Endometrium (tissue), 2 donors: ENCODE measurements at regions not wholly inside any gene's neighbourhood (a gene's known extent, or its start where the extent isn't known, plus 50 kb on each side); places are given as distances from the start of the nearest gene placed in this dataset.

Source experiments
- FAIRE-seq: peaks from 2 replicates; lab custom pipeline; 2012; peaks lifted over from hg19 to GRCh38; lab: Jason Lieb, UNC
- donor health status: control.
- donor health status: control.

DNA sequence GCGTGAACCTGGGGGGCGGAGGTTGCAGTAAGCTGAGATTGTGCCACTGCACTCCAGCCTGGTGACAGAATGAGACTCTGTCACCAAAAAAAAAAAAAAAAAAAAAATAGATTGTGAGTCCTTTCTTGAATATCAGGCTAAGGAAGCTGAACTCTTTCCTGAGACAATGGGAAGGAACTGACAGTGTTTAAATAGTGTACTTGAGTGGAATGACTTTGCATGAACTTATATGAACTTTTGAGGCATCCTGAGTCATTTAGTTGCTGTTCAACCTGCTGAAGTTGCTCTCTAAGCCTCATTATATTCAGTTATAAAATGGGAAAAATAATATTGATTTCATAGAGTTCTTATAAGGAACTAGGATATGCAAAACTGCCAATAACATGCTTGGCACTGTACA, 79.3 kb upstream of the LIMCH1 start:
- no peak for FAIRE-seq

DNA sequence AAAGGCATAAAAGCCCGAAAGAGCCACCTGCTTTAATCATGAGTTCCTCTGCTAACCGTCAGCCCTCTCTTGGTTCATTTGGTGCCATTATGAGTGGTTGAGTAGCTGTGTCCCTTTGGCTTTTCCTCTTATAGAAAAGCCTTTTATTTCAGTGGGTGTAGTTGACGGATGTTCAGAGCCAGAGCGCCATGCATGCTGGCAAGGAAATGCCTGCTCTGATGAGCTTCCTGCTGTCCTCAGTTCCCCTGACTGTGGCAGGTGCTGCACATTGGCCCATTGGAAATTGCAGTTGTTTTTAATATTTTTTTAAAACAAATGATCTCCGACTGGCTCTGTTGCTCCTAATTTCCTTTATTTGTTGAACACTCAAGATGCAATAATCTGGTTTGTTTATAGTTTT, 77.3 kb upstream of the LIMCH1 start:
- no peak for FAIRE-seq

DNA sequence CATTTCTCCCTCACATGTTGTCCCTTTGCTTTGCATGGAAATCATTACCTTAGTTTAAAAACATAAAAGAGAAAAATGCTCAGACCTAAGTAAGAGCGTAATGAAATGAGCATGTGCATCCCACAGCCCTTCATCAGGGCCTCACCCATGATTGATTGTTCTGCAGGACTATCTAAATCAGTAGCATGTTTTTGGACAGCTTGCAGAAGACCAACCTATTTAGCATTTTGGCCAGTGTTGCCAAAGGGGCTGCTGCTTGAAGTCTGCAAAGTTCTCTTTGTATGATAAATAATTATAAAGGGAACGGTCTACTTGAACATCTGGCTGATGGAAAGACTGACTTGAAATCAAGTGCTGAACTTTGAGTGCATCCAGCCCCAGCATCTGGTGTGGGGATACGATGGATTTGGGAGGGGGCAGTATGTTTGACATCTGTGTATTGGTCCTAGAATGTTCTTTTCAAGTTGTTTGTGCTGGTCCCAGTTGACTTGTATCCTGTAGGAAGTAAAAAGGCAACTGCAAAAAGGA, 76.1 kb upstream of the LIMCH1 start:
- no peak for FAIRE-seq

DNA sequence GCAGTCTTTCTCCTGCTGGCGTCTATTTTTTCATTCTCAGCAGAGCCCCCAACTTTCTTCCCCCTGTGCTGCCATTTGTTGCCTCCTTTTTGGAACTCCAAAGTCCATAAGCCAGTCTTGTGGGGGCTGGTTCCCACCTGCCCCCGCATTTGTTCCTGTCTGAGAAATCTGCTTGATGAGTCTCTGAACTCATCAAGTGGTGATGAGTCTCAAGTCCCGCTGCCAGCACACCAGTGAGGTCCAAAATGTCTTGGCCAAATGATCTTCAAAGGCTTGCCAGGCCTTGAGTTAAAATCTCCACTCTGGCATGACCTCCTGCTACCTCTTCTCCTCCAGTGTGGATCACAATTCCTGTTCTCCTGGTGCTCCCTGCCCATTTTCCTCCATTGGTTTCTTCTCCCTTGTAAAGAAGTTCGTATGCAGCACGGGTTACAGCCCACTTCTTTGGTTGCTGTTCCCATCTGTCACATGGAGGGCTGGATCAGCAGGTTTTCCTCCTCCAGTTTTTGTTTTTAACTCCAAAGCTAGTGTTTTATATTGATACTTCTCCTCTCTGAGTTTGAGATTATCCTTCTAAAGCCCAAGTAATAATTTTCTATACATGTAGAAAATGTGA, 72.7 kb upstream of the LIMCH1 start:
- FAIRE-seq, result no peak

DNA sequence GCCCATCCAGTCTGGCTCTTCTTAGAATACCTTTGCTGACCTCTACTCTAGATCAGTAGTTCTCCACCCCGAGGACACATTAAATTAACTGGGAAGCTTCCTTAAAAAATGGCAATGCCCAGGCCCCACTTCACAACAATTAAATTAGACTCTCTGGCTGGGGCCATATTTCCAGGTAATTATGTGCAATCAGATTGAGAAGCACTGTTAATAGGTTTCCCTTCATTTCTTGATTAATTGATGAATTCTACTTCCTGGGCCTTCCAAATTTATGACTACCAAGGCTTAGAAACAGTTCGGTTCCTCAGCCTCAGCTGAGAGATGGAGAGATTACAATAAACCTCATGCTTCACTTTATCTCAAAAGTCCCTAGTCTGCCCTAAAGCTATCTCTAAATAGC, 71.7 kb upstream of the LIMCH1 start:
- FAIRE-seq, result no peak

DNA sequence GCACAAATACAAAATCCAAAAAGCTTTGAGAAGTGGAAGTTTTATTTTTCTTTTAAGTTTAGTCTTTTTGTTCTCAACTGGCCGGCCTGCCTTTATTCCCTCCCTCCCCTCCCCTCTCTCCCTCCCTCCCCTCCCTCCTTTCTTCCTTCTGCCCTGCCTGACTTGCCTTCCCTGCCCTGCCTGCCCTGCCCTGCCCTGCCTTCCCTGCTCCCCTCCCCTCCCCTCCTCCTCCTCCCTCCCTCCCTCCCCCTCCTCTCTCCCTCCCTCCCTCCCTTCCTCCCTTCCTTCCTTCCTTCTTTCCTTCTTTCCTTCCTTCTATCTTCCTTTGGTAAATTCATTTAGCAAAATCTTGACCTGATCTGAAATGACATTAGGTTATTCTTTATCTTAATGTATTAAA, 69.8 kb upstream of the LIMCH1 start:
- no peak for FAIRE-seq

DNA sequence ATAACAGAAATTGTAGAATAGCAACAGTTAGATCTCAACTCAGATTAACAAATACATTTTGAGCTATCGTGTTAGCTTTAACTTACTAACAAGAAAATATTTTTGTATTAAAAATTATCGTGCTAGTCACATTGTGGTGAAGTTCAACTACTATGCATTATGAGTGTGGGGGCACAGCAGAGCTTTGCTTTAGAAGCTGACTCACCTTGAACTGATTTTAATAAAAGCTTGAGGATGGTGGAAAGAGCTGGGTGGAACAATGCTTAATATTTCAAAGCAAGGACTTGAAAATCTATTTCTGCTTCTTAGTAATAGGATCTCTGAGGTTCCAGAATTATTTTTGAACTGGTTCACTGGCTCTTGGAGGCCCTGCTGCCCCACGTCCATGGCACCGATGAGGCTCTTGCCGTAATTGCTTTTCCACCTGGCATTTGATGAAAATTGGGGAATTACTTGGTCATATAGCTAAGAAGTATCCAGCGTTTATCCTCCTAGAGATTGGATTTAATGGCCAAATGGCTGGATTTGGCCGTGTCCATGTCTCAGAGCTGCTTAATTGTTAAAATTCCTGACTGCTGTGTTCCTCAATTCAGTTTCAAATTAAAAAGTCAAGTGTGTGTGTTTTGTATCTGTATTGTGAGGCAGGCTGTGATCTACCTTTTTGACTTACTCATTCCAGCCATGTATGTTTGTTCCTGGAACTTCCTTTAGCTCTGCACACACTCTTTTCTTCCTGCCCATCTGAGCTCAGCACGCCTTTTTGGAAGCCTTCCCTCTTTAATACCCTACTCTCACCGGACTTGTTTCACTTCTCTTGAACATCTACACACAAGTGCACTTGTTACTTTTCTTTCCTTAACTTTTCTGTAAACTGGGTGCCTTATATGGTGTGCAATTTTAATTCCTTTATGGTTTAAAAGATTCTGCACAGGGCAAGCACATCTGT, 66.6 kb upstream of the LIMCH1 start:
- no peak for FAIRE-seq

DNA sequence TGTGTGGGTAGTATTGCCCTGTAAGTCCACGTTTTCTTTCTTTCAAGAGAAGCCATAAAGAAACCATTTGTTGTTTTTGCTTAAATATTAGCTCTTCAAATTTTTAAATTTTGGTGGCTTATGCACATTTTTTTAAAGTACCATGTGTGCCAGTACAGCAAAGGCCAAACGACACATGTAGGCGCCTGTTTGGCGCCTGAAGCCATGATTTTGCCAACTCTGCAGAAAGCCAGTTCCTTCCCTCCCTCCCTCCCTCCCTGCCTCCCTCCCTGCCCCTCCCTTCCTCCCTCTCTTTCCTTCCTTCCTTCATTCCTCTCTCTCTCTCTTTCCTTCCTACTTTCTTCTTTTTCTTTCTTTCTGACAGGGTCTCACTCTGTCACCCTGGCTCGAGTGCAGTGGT, 65.9 kb upstream of the LIMCH1 start:
- no peak for FAIRE-seq

DNA sequence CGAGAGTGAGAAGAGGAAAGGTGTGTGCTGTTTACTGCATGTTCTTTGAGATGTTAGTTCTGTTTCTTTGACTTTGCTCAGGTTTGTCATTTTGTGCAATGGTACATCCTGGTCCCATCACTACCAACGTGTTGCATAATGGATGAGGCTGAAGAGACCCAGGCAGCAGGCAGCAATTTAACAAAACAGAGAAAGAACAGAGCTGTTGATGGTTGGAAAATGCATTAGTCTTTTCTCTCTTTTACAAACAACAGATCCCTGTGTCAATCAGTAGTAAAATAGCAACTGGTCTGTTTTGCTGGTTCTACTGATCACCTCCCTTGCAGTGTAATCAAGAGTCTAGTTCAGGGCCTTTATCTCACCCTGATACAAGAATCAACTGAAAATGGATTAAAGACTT, 64.8 kb upstream of the LIMCH1 start:
- FAIRE-seq, result no peak

DNA sequence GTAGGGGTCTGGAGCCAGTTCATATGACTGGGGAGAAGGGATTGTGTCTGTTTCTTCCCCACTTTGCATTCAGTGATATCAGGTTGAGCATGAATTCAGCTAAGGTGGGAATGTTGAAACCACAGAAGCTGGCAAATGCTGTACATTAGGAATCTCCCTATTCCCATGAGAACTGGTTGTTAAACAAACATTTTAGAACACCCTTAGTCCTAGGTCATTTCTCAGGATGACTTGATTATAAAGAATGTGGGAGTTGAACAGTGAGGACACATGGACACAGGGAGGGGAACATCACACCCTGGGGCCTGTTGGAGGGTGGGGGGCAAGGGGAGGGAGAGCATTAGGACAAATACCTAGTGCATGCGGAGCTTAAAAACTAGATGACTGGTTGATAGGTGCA, 62.6 kb upstream of the LIMCH1 start:
- FAIRE-seq, result no peak

DNA sequence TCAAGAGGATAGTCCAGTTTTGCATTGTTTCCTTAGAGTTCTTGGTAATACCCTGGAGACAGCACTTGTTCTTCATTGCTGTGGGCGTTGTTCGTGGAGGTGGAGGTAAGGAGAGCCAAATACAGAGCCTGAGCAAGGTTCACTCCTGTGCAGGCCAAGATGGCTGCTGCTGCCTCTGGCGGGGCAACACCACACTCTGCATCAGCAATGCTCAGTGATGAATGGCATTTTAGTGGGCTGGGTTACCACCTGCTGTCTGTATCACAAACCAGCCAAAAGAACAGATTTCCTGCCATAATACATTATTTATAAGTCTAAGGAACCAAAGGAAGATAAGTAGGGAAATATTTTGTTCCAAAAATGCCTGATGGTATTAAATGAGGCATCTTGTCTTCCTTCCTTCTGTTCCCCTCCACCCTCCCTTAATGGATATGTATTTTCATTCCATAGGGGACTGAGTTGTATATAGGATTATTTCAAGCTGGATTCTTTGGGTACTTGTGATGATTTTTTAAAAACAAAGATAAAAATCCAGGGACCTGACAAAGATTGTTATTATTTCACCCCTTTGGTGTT, 61.6 kb upstream of the LIMCH1 start:
- no peak for FAIRE-seq

DNA sequence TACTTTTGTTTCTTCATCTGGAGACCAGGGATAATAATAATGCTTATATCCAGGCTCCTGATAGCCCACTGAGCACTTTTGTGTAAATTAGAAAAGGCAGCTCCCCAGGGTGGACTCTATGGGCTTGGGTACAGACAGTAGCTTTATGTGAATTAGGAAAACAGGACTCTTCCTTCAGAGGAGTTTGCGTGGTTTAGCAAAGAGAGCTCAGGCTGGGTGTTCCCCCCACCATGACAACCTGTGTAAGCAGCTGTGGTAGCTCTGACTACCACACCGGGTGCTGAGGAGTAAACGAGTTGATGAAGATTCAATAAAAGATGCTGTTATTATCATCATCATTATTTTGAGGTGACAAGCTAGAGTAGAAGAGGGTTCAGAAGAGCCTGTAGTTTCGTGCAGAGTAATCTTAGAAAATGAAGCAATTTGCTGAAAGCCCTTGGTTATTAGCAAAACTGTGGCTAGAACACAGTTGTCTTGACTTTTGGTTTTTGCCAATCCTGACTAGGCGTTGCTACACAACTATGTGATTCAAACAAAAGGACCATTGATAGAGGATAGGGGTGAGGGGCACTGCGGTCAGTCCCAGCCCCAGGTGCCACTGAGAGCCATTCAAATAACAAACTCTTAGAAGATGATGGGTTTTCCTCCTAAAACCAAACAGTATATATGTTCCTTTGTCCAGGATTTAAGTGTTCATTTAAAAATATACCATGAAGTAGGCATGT, 60.6 kb upstream of the LIMCH1 start:
- FAIRE-seq, result no peak

DNA sequence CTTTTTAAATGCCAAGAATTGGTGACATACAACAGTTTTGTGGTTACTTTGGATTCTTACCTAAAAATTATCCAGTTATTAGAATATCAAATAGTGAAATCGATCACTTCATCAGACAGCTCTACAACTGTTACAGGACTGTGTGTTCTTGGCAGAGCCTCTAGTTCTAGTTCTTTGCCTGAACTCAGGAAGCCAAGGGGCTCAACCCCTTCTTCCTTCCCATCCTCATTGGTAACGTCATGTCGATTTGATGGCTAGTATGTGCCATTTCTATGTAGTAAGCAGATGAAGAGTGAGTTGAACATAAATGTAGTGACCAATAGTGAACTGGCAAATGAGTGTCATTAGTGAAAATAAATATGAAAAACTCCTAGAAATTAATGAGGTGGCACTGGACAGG, 59.4 kb upstream of the LIMCH1 start:
- no peak for FAIRE-seq

DNA sequence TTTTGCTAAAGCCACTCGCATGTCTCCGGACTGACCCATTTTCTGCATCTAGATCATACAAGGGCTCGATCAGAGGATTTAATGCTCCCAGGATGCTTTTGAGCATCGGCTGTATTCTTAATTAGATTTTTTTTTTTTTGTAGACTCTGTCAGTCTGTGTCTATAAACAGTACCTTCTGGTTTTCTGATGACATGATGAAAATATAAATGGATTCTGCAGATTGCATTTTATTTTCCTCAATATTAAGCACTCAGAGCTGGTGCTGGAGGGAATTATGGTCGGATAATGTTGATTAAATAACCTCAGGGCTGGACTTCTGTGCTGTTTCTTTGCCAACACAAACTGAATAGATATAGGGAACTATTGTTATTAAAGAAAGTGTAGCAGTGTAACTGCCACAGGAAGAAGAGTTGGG, 57.1 kb upstream of the LIMCH1 start:
- FAIRE-seq, result no peak

DNA sequence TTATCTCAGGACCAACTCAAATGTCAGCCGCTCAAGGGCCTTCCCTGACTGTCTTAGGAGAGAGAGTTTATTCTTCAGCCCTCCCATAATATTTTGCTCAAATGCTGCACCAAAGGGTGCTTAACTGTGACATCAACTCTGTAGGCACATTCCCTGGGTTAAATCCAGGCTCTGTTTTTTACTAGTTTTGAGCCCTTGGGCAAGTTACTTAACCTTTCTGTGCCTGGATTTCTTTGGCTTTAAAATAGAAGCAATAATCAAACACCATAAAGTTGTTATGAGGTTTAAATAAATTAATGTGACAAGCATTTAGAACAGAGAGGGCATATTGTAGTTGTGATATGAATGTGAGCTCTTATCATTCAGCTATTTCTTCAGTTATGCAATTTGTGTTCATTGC, 54.2 kb upstream of the LIMCH1 start:
- no peak for FAIRE-seq

DNA sequence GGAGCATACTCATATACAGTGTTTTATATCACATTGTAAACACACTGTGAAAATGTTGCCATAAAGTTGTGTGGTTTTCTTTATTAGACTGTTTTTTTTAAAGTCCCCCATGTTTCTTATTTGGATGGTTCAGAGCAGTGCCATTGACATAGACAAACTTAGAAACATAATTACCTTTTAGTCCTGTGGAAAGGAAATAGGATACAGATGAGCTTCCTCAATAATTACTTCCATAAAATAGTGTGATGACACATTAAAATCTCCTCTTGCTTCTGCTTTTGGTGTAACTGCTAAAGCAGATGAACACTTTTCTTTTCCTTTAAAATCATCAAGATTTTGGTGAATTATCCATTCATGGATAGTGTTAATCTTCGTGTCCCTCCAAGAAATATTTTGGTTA, 52.9 kb upstream of the LIMCH1 start:
- no peak for FAIRE-seq

DNA sequence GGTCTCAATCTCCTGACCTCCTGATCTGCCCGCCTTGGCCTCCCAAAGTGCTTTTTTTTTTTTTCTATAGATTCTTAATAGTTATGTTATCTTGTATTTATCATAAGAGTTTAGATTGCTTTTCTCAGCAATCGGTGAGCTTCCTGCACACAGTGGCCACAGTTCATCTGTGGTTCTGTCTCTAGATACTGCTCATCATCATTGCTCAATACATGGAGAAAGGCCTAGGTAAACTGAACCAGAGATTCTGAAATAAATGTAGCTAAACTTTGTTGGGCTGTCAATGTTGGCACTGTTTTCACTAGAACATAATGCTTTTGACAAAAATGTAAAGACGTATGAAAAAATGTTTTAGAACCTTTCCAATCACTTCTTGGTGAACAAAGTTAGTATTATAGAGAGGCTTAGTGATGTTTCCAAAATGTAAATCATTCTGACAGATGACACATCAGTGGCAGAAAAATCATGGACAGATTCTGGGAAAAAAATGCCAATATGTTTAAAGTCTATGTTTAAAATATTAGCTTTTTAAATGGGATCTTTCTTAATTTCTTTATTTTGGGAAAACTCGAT, 50.0 kb upstream of the LIMCH1 start:
- FAIRE-seq, result no peak
